CD4-positive, alpha-beta T cell treated with Interleukin-21 for 1 hour (primary cell): ENCODE measurements at regions not wholly inside any gene's neighbourhood (a gene's known extent, or its start where the extent isn't known, plus 50 kb on each side); places are given as distances from the start of the nearest gene placed in this dataset.
"Not testable (repeated sequence)": the region's sequence is repeated elsewhere in the genome, so short reads cannot be mapped to it uniquely, and the experiment has no call there.

Source experiments
- DNase-seq: peaks from one replicate; pipeline ENCODE4 v3.0.0-alpha.2; 2020

GRCh38 chr3:81874738-81875137 is 113.3 kb upstream of the GBE1 start:
- no peak for DNase-seq

- no peak for DNase-seq
These were observed 111.1 kb upstream of the GBE1 start for GRCh38 chr3:81872566-81872965.

GRCh38 chr3:81871358-81872155 is 110.1 kb upstream of the GBE1 start:
- no peak for DNase-seq

- no peak for DNase-seq
These were observed 107.9 kb upstream of the GBE1 start for GRCh38 chr3:81869382-81869781.

GRCh38 chr3:81868597-81868996 is 107.2 kb upstream of the GBE1 start:
- no peak for DNase-seq

GRCh38 chr3:81867875-81868274 is 106.4 kb upstream of the GBE1 start:
- DNase-seq: no peak

- DNase-seq: not testable (repeated sequence)
These were observed 103.7 kb upstream of the GBE1 start for GRCh38 chr3:81865164-81865563.

GRCh38 chr3:81864272-81864671 is 102.8 kb upstream of the GBE1 start:
- no peak for DNase-seq

- no peak for DNase-seq
These were observed 102.3 kb upstream of the GBE1 start for GRCh38 chr3:81863756-81864155.

GRCh38 chr3:81861593-81861992 is 100.1 kb upstream of the GBE1 start:
- DNase-seq: no peak

- DNase-seq: no peak
These were observed 98.1 kb upstream of the GBE1 start for GRCh38 chr3:81859524-81859923.

GRCh38 chr3:81853431-81853830 is 92.0 kb upstream of the GBE1 start:
- no peak for DNase-seq

GRCh38 chr3:81851176-81851575 is 89.7 kb upstream of the GBE1 start:
- no peak for DNase-seq

- no peak for DNase-seq
These were observed 85.5 kb upstream of the GBE1 start for GRCh38 chr3:81846988-81847387.

GRCh38 chr3:81841540-81841939 is 80.1 kb upstream of the GBE1 start:
- no peak for DNase-seq

- DNase-seq: no peak
These were observed 78.2 kb upstream of the GBE1 start for GRCh38 chr3:81839504-81840094.

GRCh38 chr3:81838457-81838856 is 77.0 kb upstream of the GBE1 start:
- DNase-seq: no peak

GRCh38 chr3:81837071-81837593 is 75.7 kb upstream of the GBE1 start:
- DNase-seq: no peak

- DNase-seq: no peak
These were observed 68.5 kb upstream of the GBE1 start for GRCh38 chr3:81829937-81830336.

- not testable (repeated sequence) for DNase-seq
These were observed 67.8 kb upstream of the GBE1 start for GRCh38 chr3:81829272-81829671.

GRCh38 chr3:81823882-81824395 is 62.5 kb upstream of the GBE1 start:
- DNase-seq: no peak

GRCh38 chr3:81823086-81823485 is 61.6 kb upstream of the GBE1 start:
- DNase-seq: no peak

- no peak for DNase-seq
These were observed 55.2 kb upstream of the GBE1 start for GRCh38 chr3:81816473-81817250.
